IMR-90 (cell line): ENCODE measurements at regions not wholly inside any gene's neighbourhood (a gene's known extent, or its start where the extent isn't known, plus 50 kb on each side); places are given as distances from the start of the nearest gene placed in this dataset.

ENCODE experiments used
- ATAC-seq: fragments of 200-7000 bp; cut with Tn5 transposase; 2 replicates; pipeline ENCODE4 v1.9.1; 2020; ENCODE audit warnings: low read depth, mild to moderate bottlenecking, moderate library complexity
- BruUV-seq: library from RNA; stranded (reverse); fragments of 400-500 nt; replicated peaks from 2 replicates; lab custom pipeline; 2021; lab: Mats Ljungman, UMichigan
- CTCF ChIA-PET: fragments of 300-600 bp; formaldehyde crosslinking; extraction: SDS; loops from one replicate; lab custom pipeline; 2021; ENCODE audit warnings: antibody characterized with exemption; lab: Yijun Ruan, JAX
- POLR2A ChIA-PET: fragments of 300-600 bp; sonication (Branson Sonifier 250); formaldehyde crosslinking; loops from one replicate; lab custom pipeline; 2022; ENCODE audit warnings: antibody characterized with exemption; ENCODE audit not compliant: unreplicated experiment; lab: Charles Lee
- DNase-seq: peaks from one replicate; pipeline ENCODE4 v3.0.0; 2013
- H2AFZ ChIP-seq: replicated peaks from 2 replicates; pipeline ENCODE3; 2013; ENCODE audit warnings: low read length, mild to moderate bottlenecking; ENCODE audit not compliant: poor library complexity
- H2AK5ac ChIP-seq: 2 replicates; pipeline ENCODE4 v1.6.1; 2013; ENCODE audit warnings: low read depth, low read length, inconsistent platforms
- H2AK9ac ChIP-seq: replicated peaks from 2 replicates; pipeline ENCODE3; 2013; ENCODE audit warnings: mild to moderate bottlenecking, low read depth, low read length, moderate library complexity; ENCODE audit not compliant: poor library complexity
- H2BK120ac ChIP-seq: 2 replicates; pipeline ENCODE4 v1.6.1; 2013; ENCODE audit warnings: low read depth, low read length, inconsistent platforms
- H2BK15ac ChIP-seq: 3 replicates; pipeline ENCODE4 v1.6.1; 2013; ENCODE audit warnings: low read depth, low read length, inconsistent platforms
- H2BK20ac ChIP-seq: 2 replicates; pipeline ENCODE4 v1.6.1; 2013; ENCODE audit warnings: low read depth, mild to moderate bottlenecking, inconsistent platforms, low read length, moderate library complexity
- H2BK5ac ChIP-seq: 2 replicates; pipeline ENCODE4 v1.6.1; 2013; ENCODE audit warnings: mild to moderate bottlenecking, low read depth, low read length, inconsistent platforms; ENCODE audit not compliant: poor library complexity, severe bottlenecking
- H3K14ac ChIP-seq: replicated peaks from 2 replicates; pipeline ENCODE4 v1.6.1; 2013; ENCODE audit warnings: low read depth, low read length, inconsistent platforms
- H3K18ac ChIP-seq: 2 replicates; pipeline ENCODE4 v1.6.1; 2013; ENCODE audit warnings: low read depth, low read length, control low read depth
- H3K23ac ChIP-seq: 2 replicates; pipeline ENCODE4 v1.6.1; 2013; ENCODE audit warnings: low read depth, low read length, inconsistent platforms
- H3K27ac ChIP-seq: 2 replicates; pipeline ENCODE4 v1.5.1; 2013; ENCODE audit warnings: mild to moderate bottlenecking, control low read depth, low read length; ENCODE audit not compliant: insufficient read depth
- H3K27me3 ChIP-seq: 2 replicates; pipeline ENCODE4 v1.6.1; 2013; ENCODE audit warnings: low read length; ENCODE audit not compliant: control insufficient read depth, insufficient read depth
- H3K36me3 ChIP-seq: 2 replicates; pipeline ENCODE4 v1.6.1; 2013; ENCODE audit warnings: low read length, mixed read lengths; ENCODE audit not compliant: control insufficient read depth, insufficient read depth
- H3K4ac ChIP-seq: 2 replicates; pipeline ENCODE4 v1.6.1; 2013; ENCODE audit warnings: low read depth, low read length, inconsistent platforms
- H3K4me1 ChIP-seq: 2 replicates; pipeline ENCODE4 v1.6.1; 2013; ENCODE audit warnings: low read length, mixed read lengths; ENCODE audit not compliant: control insufficient read depth, insufficient read depth
- H3K4me2 ChIP-seq: 2 replicates; pipeline ENCODE4 v1.6.1; 2013; ENCODE audit warnings: low read depth, mild to moderate bottlenecking, control low read depth, low read length, moderate library complexity
- H3K4me3 ChIP-seq: 2 replicates; pipeline ENCODE4 v1.5.1; 2013; ENCODE audit warnings: low read depth, mild to moderate bottlenecking, control low read depth, low read length, moderate library complexity; ENCODE audit not compliant: insufficient read depth
- H3K56ac ChIP-seq: 2 replicates; pipeline ENCODE4 v1.6.1; 2013; ENCODE audit warnings: low read length, inconsistent platforms; ENCODE audit not compliant: insufficient read depth; ENCODE audit errors: extremely low read depth
- H3K79me1 ChIP-seq, 2 experiments: 2 replicates each; pipeline ENCODE4 v1.6.1; 2013; ENCODE audit warnings: low read length in 2 of 2, inconsistent platforms in 1 of 2, low read depth in 1 of 2
- H3K9ac ChIP-seq: 2 replicates; pipeline ENCODE4 v1.6.1; 2013; ENCODE audit warnings: low read depth, low read length, control low read depth
- H3K9me1 ChIP-seq: 2 replicates; pipeline ENCODE4 v1.6.1; 2013; ENCODE audit warnings: low read length, inconsistent platforms; ENCODE audit not compliant: insufficient read depth
- H3K9me3 ChIP-seq: 2 replicates; pipeline ENCODE4 v1.6.1; 2013; ENCODE audit warnings: low read length; ENCODE audit not compliant: control insufficient read depth, insufficient read depth
- H4K20me1 ChIP-seq: 2 replicates; pipeline ENCODE4 v1.6.1; 2013; ENCODE audit warnings: low read length, inconsistent platforms; ENCODE audit not compliant: insufficient read depth
- H4K5ac ChIP-seq: 2 replicates; pipeline ENCODE4 v1.6.1; 2013; ENCODE audit warnings: mild to moderate bottlenecking, low read depth, low read length, control low read depth
- H4K8ac ChIP-seq, 2 experiments: 2 replicates each; pipeline ENCODE4 v1.6.1; 2013; ENCODE audit warnings: low read depth in 2 of 2, low read length in 2 of 2, control low read depth in 1 of 2, inconsistent platforms in 1 of 2
- H4K91ac ChIP-seq: 2 replicates; pipeline ENCODE4 v1.6.1; 2013; ENCODE audit warnings: low read depth, low read length, inconsistent platforms; ENCODE audit not compliant: insufficient read depth
- BHLHE40 ChIP-seq: fragments of 150-350 bp; IDR thresholded peaks from 2 replicates; pipeline ENCODE4 v1.6.1; 2016; ENCODE audit warnings: mild to moderate bottlenecking, low read depth, low read length
- CEBPB ChIP-seq: IDR thresholded peaks from 2 replicates; pipeline ENCODE4 v1.6.1; 2012; ENCODE audit warnings: low read depth, low read length, improper control_type of control experiment
- CTCF ChIP-seq: conservative IDR thresholded peaks from 2 replicates; pipeline ENCODE4 v1.5.1; 2012; ENCODE audit warnings: mild to moderate bottlenecking, low read depth, low read length, improper control_type of control experiment
- ELK1 ChIP-seq: fragments of 150-350 bp; IDR thresholded peaks from 2 replicates; pipeline ENCODE4 v1.6.1; 2016; ENCODE audit warnings: low read depth, mild to moderate bottlenecking, low read length, moderate library complexity, borderline replicate concordance
- FOS ChIP-seq: fragments of 150-350 bp; IDR thresholded peaks from 2 replicates; pipeline ENCODE4 v1.6.1; 2016; ENCODE audit warnings: low read depth, low read length
- MAFK ChIP-seq: IDR thresholded peaks from 2 replicates; pipeline ENCODE4 v1.6.1; 2012; ENCODE audit warnings: low read depth, low read length, improper control_type of control experiment
- MAZ ChIP-seq: IDR thresholded peaks from 2 replicates; pipeline ENCODE4 v1.6.1; 2012; ENCODE audit warnings: low read depth, mild to moderate bottlenecking, low read length, improper control_type of control experiment, moderate library complexity, borderline replicate concordance
- MXI1 ChIP-seq: IDR thresholded peaks from 2 replicates; pipeline ENCODE4 v1.6.1; 2012; ENCODE audit warnings: low read depth, mild to moderate bottlenecking, low read length, moderate library complexity, borderline replicate concordance
- NFE2L2 ChIP-seq: fragments of 150-350 bp; IDR thresholded peaks from 2 replicates; pipeline ENCODE4 v1.6.1; 2016; ENCODE audit warnings: low read depth, mild to moderate bottlenecking, low read length
- POLR2A ChIP-seq: IDR thresholded peaks from 2 replicates; pipeline ENCODE4 v1.6.1; 2012; ENCODE audit warnings: mild to moderate bottlenecking, low read depth, low read length
- RAD21 ChIP-seq: IDR thresholded peaks from 2 replicates; pipeline ENCODE4 v1.6.1; 2012; ENCODE audit warnings: low read length, improper control_type of control experiment
- RFX5 ChIP-seq: IDR thresholded peaks from 2 replicates; pipeline ENCODE4 v1.8.0; 2012; ENCODE audit warnings: low read depth, mild to moderate bottlenecking, low read length, moderate library complexity
- SMC3 ChIP-seq: fragments of 150-350 bp; IDR thresholded peaks from 2 replicates; pipeline ENCODE4 v1.6.1; 2016; ENCODE audit warnings: low read depth, mild to moderate bottlenecking, antibody characterized with exemption, low read length, moderate library complexity
- USF2 ChIP-seq: fragments of 150-350 bp; IDR thresholded peaks from 2 replicates; pipeline ENCODE4 v1.6.1; 2017; ENCODE audit warnings: mild to moderate bottlenecking, antibody characterized with exemption, low read length, low read depth
- WGBS, 2 experiments: methylation state at CpG; one replicate each; pipeline versions ENCODE4 v1.1.5 to v1.1.7; 2013; ENCODE audit warnings: missing lambda C conversion rate in 2 of 2; ENCODE audit not compliant: insufficient read length in 1 of 2; ENCODE audit errors: extremely low coverage in 2 of 2; 5-methylcytosine and 5-hydroxymethylcytosine counted together
- dilution Hi-C: fragments of 300-500 bp; cut with HindIII; formaldehyde crosslinking; loops from one replicate; pipeline ENCODE4 v1.14.3; 2018; ENCODE audit warnings: low sequenced_read_pairs; ENCODE audit not compliant: unreplicated experiment
- in situ Hi-C: fragments of 300-500 bp; cut with MboI; formaldehyde crosslinking; loops from 3 replicates; pipeline ENCODE4 v1.14.3; 2019; ENCODE audit warnings: low sequenced_read_pairs, inconsistent platforms, mixed read lengths
- intact Hi-C: fragments of 100-400 bp; cut with micrococcal nuclease; formaldehyde crosslinking; loops from 2 replicates; pipeline ENCODE4 v1.10.0; 2022

- no peak overlapping the region for H4K91ac ChIP-seq
- H3K36me3 ChIP-seq: no peaks in the 10 kb centered on the region
- no CpG with 5 or more reads among the region's 2 CpGs for WGBS, 2 experiments
- peaks cover 3% of the 10 kb centered on the region; the same call in 1 of the 2 replicates for H3K9me3 ChIP-seq
- H3K23ac ChIP-seq: no peak overlapping the region
- no peak for ATAC-seq
- no peak overlapping the region for H2BK15ac ChIP-seq
- H4K8ac ChIP-seq: no peak overlapping the region
- H3K4me1 ChIP-seq: peaks cover 3% of the 10 kb centered on the region; the same call in 1 of the 2 replicates
- H3K4me3 ChIP-seq: no peak overlapping the region
- H3K14ac ChIP-seq: no peak overlapping the region
- no peak overlapping the region for H2BK20ac ChIP-seq
- H2AK5ac ChIP-seq: no peak overlapping the region
- H4K5ac ChIP-seq: no peak overlapping the region
- no peak overlapping the region for H2BK5ac ChIP-seq
- no peak overlapping the region for H3K27ac ChIP-seq
- no peak overlapping the region for H2BK120ac ChIP-seq
- no peak overlapping the region for H3K18ac ChIP-seq
- no peaks in the 10 kb centered on the region for H3K79me1 ChIP-seq
- no peak overlapping the region for H3K56ac ChIP-seq
- no peak overlapping the region for H2AFZ ChIP-seq
- no peak overlapping the region for H3K9ac ChIP-seq
- ChIA-PET CTCF (no interaction called here), POLR2A (no interaction called here)
- no peaks in the 10 kb centered on the region for H3K27me3 ChIP-seq
- H2AK9ac ChIP-seq: no peak overlapping the region
- intact Hi-C loops (no loop called here), in situ Hi-C loops (no loop called here), dilution Hi-C loops (no loop called here)
- no peak for TF ChIP-seq MAFK
- no peak for TF ChIP-seq USF2
- TF ChIP-seq MAZ: no peak
- no peak for TF ChIP-seq NFE2L2
- no peak for TF ChIP-seq FOS
- no peak for TF ChIP-seq RFX5
- no peak for TF ChIP-seq CTCF
- TF ChIP-seq CEBPB: no peak
- no peak for TF ChIP-seq ELK1
- TF ChIP-seq BHLHE40: no peak
- TF ChIP-seq RAD21: no peak
- TF ChIP-seq POLR2A: no peak
- no peak for TF ChIP-seq SMC3
- TF ChIP-seq MXI1: no peak
- no peak overlapping the region for H3K4ac ChIP-seq
- no peaks in the 10 kb centered on the region for H4K20me1 ChIP-seq
- peak; percentile 40 for DNase-seq
- no TSS peak for BruUV-seq
- no peaks in the 10 kb centered on the region; the same call in 1 of the 2 replicates for H3K9me1 ChIP-seq
- no peak overlapping the region for H3K4me2 ChIP-seq
Measured at GRCh38 chr9:16126042-16126441, 573.2 kb downstream of the CCDC171 start.
